Panc1 (cell line): ENCODE measurements at regions not wholly inside any gene's neighbourhood (a gene's known extent, or its start where the extent isn't known, plus 50 kb on each side); places are given as distances from the start of the nearest gene placed in this dataset.

Source experiments
- ATAC-seq: fragments of 200-7000 bp; cut with Tn5 transposase; 2 replicates; pipeline ENCODE4 v1.9.1; 2020; ENCODE audit warnings: mild to moderate bottlenecking, moderate library complexity
- BruUV-seq: library from RNA; stranded (reverse); fragments of 400-500 nt; replicated peaks from 2 replicates; lab custom pipeline; 2021; lab: Mats Ljungman, UMichigan
- CTCF ChIA-PET: fragments of 300-600 bp; sonication (Branson Sonifier 250); formaldehyde crosslinking; loops from one replicate; lab custom pipeline; 2022; ENCODE audit warnings: antibody characterized with exemption; lab: Charles Lee
- POLR2A ChIA-PET: fragments of 300-600 bp; sonication (Branson Sonifier 250); formaldehyde crosslinking; loops from one replicate; lab custom pipeline; 2022; ENCODE audit warnings: antibody characterized with exemption; lab: Charles Lee
- DNase-seq: peaks from one replicate; pipeline ENCODE4 v3.0.0-alpha.2; 2010; ENCODE audit warnings: low read depth, low spot score
- H3K27ac ChIP-seq: 2 replicates; pipeline ENCODE4 v1.5.1; 2011; ENCODE audit warnings: mild to moderate bottlenecking, low read length, inconsistent platforms
- H3K27me3 ChIP-seq: fragments of 200-500 bp; sonication (Bioruptor generic); 2 replicates; pipeline ENCODE4 v1.6.0; 2014; ENCODE audit warnings: low read length, inconsistent platforms; ENCODE audit not compliant: control insufficient read depth, insufficient read depth
- H3K36me3 ChIP-seq: fragments of 200-500 bp; sonication (Bioruptor generic); 2 replicates; pipeline ENCODE4 v1.5.1; 2014; ENCODE audit warnings: inconsistent platforms, mild to moderate bottlenecking, low read length, moderate library complexity; ENCODE audit not compliant: control insufficient read depth, insufficient read depth
- H3K4me1 ChIP-seq: 2 replicates; pipeline ENCODE4 v1.5.1; 2011; ENCODE audit warnings: inconsistent platforms, mild to moderate bottlenecking, low read length, moderate library complexity; ENCODE audit not compliant: control insufficient read depth, insufficient read depth
- H3K4me3 ChIP-seq, 2 experiments: 2 replicates each; pipeline ENCODE4 v1.5.1; 2011 to 2012; ENCODE audit warnings: low read depth in 2 of 2, low read length in 2 of 2, mild to moderate bottlenecking in 2 of 2, inconsistent platforms in 1 of 2, moderate library complexity in 1 of 2
- H3K9me3 ChIP-seq: fragments of 200-500 bp; sonication (Bioruptor generic); 2 replicates; pipeline ENCODE4 v1.5.1; 2014; ENCODE audit warnings: low read depth, mild to moderate bottlenecking, inconsistent platforms, low read length, moderate library complexity; ENCODE audit not compliant: control insufficient read depth, insufficient read depth
- CTCF ChIP-seq: fragments of 450-650 bp; IDR thresholded peaks from 2 replicates; pipeline ENCODE4 v1.5.1; 2017; ENCODE audit warnings: mild to moderate bottlenecking
- POLR2AphosphoS5 ChIP-seq: IDR thresholded peaks from 2 replicates; pipeline ENCODE4 v1.6.1; 2012; ENCODE audit warnings: mild to moderate bottlenecking, low read depth, low read length, moderate library complexity
- SIN3A ChIP-seq: IDR thresholded peaks from 2 replicates; pipeline ENCODE4 v1.6.1; 2012; ENCODE audit warnings: low read depth, mild to moderate bottlenecking, low read length, moderate library complexity, borderline replicate concordance; ENCODE audit not compliant: insufficient read depth
- TCF7L2 ChIP-seq: IDR thresholded peaks from 2 replicates; pipeline ENCODE4 v1.6.1; 2011; ENCODE audit warnings: mild to moderate bottlenecking, low read depth, low read length, inconsistent platforms
- in situ Hi-C: cut with HindIII; loops from 2 replicates; pipeline ENCODE4 v1.10.0; 2016; ENCODE audit warnings: low sequenced_read_pairs, low pct_unique_long_range_greater_than_20kb
- intact Hi-C: fragments of 100-400 bp; cut with micrococcal nuclease; formaldehyde crosslinking; loops from one replicate; pipeline ENCODE4 v1.10.0; 2022; ENCODE audit not compliant: unreplicated experiment
- TF ChIP-seq, protein P1 (sequence below), 2 experiments: IDR thresholded peaks; 2 replicates each; pipeline ENCODE4 v1.6.1; 2011 to 2012; ENCODE audit warnings: low read depth in 2 of 2, control low read depth in 1 of 2, low read length in 1 of 2, mild to moderate bottlenecking in 1 of 2, moderate library complexity in 1 of 2; ENCODE audit not compliant: insufficient read depth in 1 of 2

- ChIA-PET POLR2A (no interaction called here), CTCF (no interaction called here)
- Histone ChIP-seq H3K4me3 (no peak overlapping the region), H3K27me3 (no peaks in the 10 kb centered on the region), H3K9me3 (no peaks in the 10 kb centered on the region), H3K36me3 (no peaks in the 10 kb centered on the region), H3K4me1 (no peaks in the 10 kb centered on the region), H3K27ac (no peak overlapping the region)
- BruUV-seq: no TSS peak
- no peak for DNase-seq
- intact Hi-C loops: no loop called here
- no peak for ATAC-seq
- no peak for TF ChIP-seq SIN3A
- TF ChIP-seq, protein P1, sequence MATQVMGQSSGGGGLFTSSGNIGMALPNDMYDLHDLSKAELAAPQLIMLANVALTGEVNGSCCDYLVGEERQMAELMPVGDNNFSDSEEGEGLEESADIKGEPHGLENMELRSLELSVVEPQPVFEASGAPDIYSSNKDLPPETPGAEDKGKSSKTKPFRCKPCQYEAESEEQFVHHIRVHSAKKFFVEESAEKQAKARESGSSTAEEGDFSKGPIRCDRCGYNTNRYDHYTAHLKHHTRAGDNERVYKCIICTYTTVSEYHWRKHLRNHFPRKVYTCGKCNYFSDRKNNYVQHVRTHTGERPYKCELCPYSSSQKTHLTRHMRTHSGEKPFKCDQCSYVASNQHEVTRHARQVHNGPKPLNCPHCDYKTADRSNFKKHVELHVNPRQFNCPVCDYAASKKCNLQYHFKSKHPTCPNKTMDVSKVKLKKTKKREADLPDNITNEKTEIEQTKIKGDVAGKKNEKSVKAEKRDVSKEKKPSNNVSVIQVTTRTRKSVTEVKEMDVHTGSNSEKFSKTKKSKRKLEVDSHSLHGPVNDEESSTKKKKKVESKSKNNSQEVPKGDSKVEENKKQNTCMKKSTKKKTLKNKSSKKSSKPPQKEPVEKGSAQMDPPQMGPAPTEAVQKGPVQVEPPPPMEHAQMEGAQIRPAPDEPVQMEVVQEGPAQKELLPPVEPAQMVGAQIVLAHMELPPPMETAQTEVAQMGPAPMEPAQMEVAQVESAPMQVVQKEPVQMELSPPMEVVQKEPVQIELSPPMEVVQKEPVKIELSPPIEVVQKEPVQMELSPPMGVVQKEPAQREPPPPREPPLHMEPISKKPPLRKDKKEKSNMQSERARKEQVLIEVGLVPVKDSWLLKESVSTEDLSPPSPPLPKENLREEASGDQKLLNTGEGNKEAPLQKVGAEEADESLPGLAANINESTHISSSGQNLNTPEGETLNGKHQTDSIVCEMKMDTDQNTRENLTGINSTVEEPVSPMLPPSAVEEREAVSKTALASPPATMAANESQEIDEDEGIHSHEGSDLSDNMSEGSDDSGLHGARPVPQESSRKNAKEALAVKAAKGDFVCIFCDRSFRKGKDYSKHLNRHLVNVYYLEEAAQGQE (IDR thresholded peaks at IDR 0.05; ENCODE audit: insufficient read depth in 1 of 2, low read depth in 2 of 2, low read length in 1 of 2): no peak
- TF ChIP-seq TCF7L2: no peak
- no peak for TF ChIP-seq POLR2AphosphoS5
- no peak for TF ChIP-seq CTCF
- in situ Hi-C loops: no loop called here
These were observed 320.5 kb downstream of the ETS1 start for GRCh38 chr11:128266893-128267292.

DNA sequence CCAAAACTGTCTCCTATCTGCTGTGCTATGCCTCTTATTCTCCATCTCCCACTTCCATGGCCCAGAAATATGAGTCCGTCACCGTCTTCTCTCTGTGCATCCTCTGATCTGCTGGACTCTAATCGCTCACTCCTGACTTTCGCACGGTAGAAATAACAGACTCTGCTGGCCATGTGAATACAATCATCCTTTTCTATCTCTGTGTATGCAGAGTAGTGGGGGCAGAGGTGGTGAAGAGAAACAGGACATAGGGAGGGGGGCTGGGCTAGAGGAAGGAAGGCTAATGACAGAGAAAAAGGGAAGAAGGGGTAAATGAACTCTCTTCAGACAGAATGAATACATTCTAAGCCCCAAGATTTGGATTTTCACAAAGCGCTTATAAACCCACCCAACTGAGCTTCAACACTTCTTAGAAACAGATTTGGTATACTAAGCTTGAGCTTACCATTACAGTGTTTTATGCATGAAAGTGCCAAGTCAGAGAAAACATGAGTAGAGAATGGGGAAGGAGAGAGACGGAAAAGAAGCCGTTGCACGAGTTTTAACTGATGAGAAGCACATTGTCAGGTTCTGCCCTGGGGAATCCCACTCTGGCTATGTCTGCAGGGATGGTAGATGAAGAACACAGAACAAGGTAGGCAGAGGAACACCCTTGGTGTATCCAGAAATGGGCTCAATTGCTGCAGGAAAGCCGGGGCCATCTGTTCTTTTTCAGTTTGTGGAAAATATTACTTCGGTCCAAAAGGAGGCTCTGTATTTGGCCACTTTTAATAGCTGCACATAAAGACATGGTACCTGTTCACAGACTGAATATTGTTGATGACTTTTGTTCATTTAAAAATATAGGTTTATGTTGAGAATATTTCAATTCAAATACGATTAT, 324.7 kb downstream of the ETS1 start:
- intact Hi-C loops (no loop called here), in situ Hi-C loops (no loop called here)
- TF ChIP-seq SIN3A: no peak
- no peak for TF ChIP-seq TCF7L2
- TF ChIP-seq POLR2AphosphoS5: no peak
- TF ChIP-seq, protein P1 (IDR thresholded peaks at IDR 0.05; ENCODE audit: insufficient read depth in 1 of 2, low read depth in 2 of 2, low read length in 1 of 2): no peak
- TF ChIP-seq CTCF: no peak
- H3K27ac ChIP-seq: no peak overlapping the region
- H3K27me3 ChIP-seq: no peaks in the 10 kb centered on the region
- no peaks in the 10 kb centered on the region for H3K36me3 ChIP-seq
- DNase-seq (no peak), ATAC-seq (no peak)
- no peaks in the 10 kb centered on the region for H3K9me3 ChIP-seq
- BruUV-seq: no TSS peak
- POLR2A ChIA-PET: no interaction called here
- no peak overlapping the region for H3K4me3 ChIP-seq
- CTCF ChIA-PET: no interaction called here
- no peaks in the 10 kb centered on the region for H3K4me1 ChIP-seq
